Prostate gland (tissue), 2 donors: ENCODE measurements at regions not wholly inside any gene's neighbourhood (a gene's known extent, or its start where the extent isn't known, plus 50 kb on each side); places are given as distances from the start of the nearest gene placed in this dataset.

Source experiments
- DNase-seq: peaks from one replicate; pipeline ENCODE4 v3.0.0-alpha.2; 2019; ENCODE audit warnings: low spot score
- H3K27ac ChIP-seq, 2 donors: fragments of 200-600 bp; sonication (generic); 2 replicates each; pipeline ENCODE4 v1.5.1; 2017 to 2019
- H3K27me3 ChIP-seq: fragments of 200-600 bp; sonication (generic); replicated peaks from 2 replicates; pipeline ENCODE4 v1.5.1; 2019; ENCODE audit not compliant: insufficient read depth
- H3K36me3 ChIP-seq, 2 donors: fragments of 200-600 bp; sonication (generic); 1 replicate in 1 of 2; 2 replicates in 1 of 2; pipeline versions ENCODE4 v1.5.1 to v1.8.1; 2017 to 2019
- H3K4me1 ChIP-seq: fragments of 200-600 bp; sonication (generic); replicated peaks from 2 replicates; pipeline ENCODE4 v1.5.1; 2019
- H3K4me3 ChIP-seq, 2 donors: fragments of 200-600 bp; sonication (generic); 2 replicates each; pipeline ENCODE4 v1.5.1; 2017 to 2019
- H3K9me3 ChIP-seq: fragments of 200-600 bp; sonication (generic); 2 replicates; pipeline ENCODE4 v1.5.1; 2017
- POLR2A ChIP-seq: fragments of 450-650 bp; IDR thresholded peaks from one replicate; pipeline ENCODE4 v1.6.1; 2016; ENCODE audit warnings: antibody characterized with exemption, mild to moderate bottlenecking
- POLR2AphosphoS5 ChIP-seq: sonication (generic); formaldehyde crosslinking; IDR thresholded peaks from one replicate; pipeline ENCODE4 v1.6.1; 2017; ENCODE audit warnings: antibody characterized with exemption
- WGBS: methylation state at CpG from one replicate; pipeline ENCODE4 v1.1.5; 2018; 5-methylcytosine and 5-hydroxymethylcytosine counted together
- intact Hi-C: fragments of 100-400 bp; cut with DNase I; formaldehyde crosslinking; loops from one replicate; pipeline ENCODE4 v1.14.2; 2022
- TF ChIP-seq, protein P1 (sequence below), 4 experiments: fragments of 200-600 bp in 2 of 4; fragments of 450-650 bp in 2 of 4; sonication (generic) in 2 of 4; IDR thresholded peaks; 1 replicate in 3 of 4; 2 replicates in 1 of 4; pipeline ENCODE4 v1.5.1; 2016 to 2019; ENCODE audit warnings: antibody characterized with exemption in 4 of 4, mild to moderate bottlenecking in 2 of 4, moderate library complexity in 2 of 4

GRCh38 chr17:77746896-77747554 lies 211.5 kb upstream of the TNRC6C start:
- H3K4me3 ChIP-seq: no peak overlapping the region
- 47% methylated on average over 8 of the region's 8 CpGs for WGBS
- no peak overlapping the region for H3K27ac ChIP-seq
- TF ChIP-seq, protein P1, sequence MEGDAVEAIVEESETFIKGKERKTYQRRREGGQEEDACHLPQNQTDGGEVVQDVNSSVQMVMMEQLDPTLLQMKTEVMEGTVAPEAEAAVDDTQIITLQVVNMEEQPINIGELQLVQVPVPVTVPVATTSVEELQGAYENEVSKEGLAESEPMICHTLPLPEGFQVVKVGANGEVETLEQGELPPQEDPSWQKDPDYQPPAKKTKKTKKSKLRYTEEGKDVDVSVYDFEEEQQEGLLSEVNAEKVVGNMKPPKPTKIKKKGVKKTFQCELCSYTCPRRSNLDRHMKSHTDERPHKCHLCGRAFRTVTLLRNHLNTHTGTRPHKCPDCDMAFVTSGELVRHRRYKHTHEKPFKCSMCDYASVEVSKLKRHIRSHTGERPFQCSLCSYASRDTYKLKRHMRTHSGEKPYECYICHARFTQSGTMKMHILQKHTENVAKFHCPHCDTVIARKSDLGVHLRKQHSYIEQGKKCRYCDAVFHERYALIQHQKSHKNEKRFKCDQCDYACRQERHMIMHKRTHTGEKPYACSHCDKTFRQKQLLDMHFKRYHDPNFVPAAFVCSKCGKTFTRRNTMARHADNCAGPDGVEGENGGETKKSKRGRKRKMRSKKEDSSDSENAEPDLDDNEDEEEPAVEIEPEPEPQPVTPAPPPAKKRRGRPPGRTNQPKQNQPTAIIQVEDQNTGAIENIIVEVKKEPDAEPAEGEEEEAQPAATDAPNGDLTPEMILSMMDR (IDR thresholded peaks at IDR 0.05): no peak
- no peak for TF ChIP-seq POLR2AphosphoS5
- no peak for TF ChIP-seq POLR2A
- DNase-seq: no peak
- no peaks in the 10 kb centered on the region for H3K9me3 ChIP-seq
- intact Hi-C loops: no loop called here
- H3K36me3 ChIP-seq: no peaks in the 10 kb centered on the region
- H3K4me1 ChIP-seq: no peaks in the 10 kb centered on the region
- H3K27me3 ChIP-seq: no peaks in the 10 kb centered on the region

DNA sequence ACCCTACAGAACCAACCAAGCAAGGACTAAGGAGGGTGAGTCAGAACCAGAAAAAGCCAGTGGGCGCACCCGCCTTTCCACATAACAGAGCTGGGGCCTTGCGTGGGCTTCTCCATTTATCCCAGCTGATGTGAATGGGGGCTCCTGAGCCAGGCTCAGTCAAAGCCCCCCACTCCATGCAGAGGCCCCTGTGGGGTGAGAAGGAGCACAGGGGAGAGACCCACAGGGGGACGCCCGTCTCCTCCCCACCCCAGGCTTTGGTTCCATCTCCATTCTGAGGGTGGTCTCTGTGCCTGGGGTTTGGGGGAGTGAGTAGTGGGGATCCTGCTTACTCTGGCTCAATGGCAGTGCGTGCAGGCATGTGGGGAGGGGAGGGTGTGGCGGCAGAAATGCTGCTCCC lies 210.1 kb upstream of the TNRC6C start:
- intact Hi-C loops: no loop called here
- WGBS: over 99% methylated on average over 6 of the region's 7 CpGs
- Histone ChIP-seq H3K4me3 (no peak overlapping the region), H3K27me3 (no peaks in the 10 kb centered on the region), H3K4me1 (no peaks in the 10 kb centered on the region), H3K27ac (no peak overlapping the region), H3K36me3 (no peaks in the 10 kb centered on the region), H3K9me3 (no peaks in the 10 kb centered on the region)
- no peak for TF ChIP-seq POLR2AphosphoS5
- TF ChIP-seq, protein P1 (IDR thresholded peaks at IDR 0.05): no peak
- TF ChIP-seq POLR2A: no peak
- no peak for DNase-seq

DNA sequence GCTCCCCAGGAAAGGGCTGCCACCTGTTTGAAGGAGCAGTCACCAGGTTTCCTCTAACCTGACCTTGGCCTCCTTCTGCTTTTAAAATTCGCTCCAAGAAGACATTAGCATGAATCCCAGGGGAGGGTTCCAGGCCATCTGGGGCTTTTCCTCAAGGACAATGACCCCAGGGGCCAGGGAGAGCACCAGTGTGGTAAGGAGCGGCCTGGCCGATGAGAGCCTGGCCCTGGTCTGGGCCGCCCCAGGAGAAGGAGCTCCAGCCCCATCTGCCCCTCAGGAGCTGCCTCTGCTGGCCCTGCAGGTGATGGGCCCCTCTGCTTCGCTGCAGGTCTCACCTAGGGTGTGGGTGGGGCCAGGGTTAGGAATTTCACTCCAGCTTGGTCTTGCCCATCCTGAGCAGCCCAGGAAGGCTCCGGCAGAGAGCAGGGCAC lies 209.2 kb upstream of the TNRC6C start:
- H3K27me3 ChIP-seq: no peaks in the 10 kb centered on the region
- WGBS: 91% methylated on average over 6 of the region's 6 CpGs
- DNase-seq: no peak
- no peak overlapping the region for H3K4me3 ChIP-seq
- no peaks in the 10 kb centered on the region for H3K4me1 ChIP-seq
- H3K36me3 ChIP-seq: no peaks in the 10 kb centered on the region
- TF ChIP-seq, protein P1 (IDR thresholded peaks at IDR 0.05): no peak
- TF ChIP-seq POLR2AphosphoS5: no peak
- TF ChIP-seq POLR2A: no peak
- intact Hi-C loops: no loop called here
- no peaks in the 10 kb centered on the region for H3K9me3 ChIP-seq
- H3K27ac ChIP-seq: no peak overlapping the region

- Histone ChIP-seq H3K4me1 (no peaks in the 10 kb centered on the region), H3K4me3 (no peak overlapping the region), H3K9me3 (no peaks in the 10 kb centered on the region), H3K27me3 (no peaks in the 10 kb centered on the region), H3K27ac (no peak overlapping the region), H3K36me3 (no peaks in the 10 kb centered on the region)
- no peak for DNase-seq
- TF ChIP-seq POLR2A (no peak), POLR2AphosphoS5 (no peak)
- TF ChIP-seq, protein P1 (IDR thresholded peaks at IDR 0.05): no peak
- WGBS: 90% methylated on average over 7 of the region's 7 CpGs
- intact Hi-C loops: no loop called here
These were observed 208.5 kb upstream of the TNRC6C start for GRCh38 chr17:77749989-77750388.

GRCh38 chr17:77750427-77751043 lies 208.0 kb upstream of the TNRC6C start:
- no peaks in the 10 kb centered on the region for H3K9me3 ChIP-seq
- TF ChIP-seq POLR2AphosphoS5 (no peak), POLR2A (no peak)
- TF ChIP-seq, protein P1 (IDR thresholded peaks at IDR 0.05): no peak
- no peaks in the 10 kb centered on the region for H3K27me3 ChIP-seq
- 89% methylated on average over 5 of the region's 5 CpGs for WGBS
- no peak overlapping the region for H3K27ac ChIP-seq
- no peaks in the 10 kb centered on the region for H3K36me3 ChIP-seq
- no peak overlapping the region for H3K4me3 ChIP-seq
- intact Hi-C loops: no loop called here
- H3K4me1 ChIP-seq: no peaks in the 10 kb centered on the region
- DNase-seq: no peak
